ENCODE measurements at regions not wholly inside any gene's neighbourhood (a gene's known extent, or its start where the extent isn't known, plus 50 kb on each side); places are given as distances from the start of the nearest gene placed in this dataset.
"Not testable (repeated sequence)": the region's sequence is repeated elsewhere in the genome, so short reads cannot be mapped to it uniquely, and the experiment has no call there.

- TF ChIP-seq, protein P1, sequence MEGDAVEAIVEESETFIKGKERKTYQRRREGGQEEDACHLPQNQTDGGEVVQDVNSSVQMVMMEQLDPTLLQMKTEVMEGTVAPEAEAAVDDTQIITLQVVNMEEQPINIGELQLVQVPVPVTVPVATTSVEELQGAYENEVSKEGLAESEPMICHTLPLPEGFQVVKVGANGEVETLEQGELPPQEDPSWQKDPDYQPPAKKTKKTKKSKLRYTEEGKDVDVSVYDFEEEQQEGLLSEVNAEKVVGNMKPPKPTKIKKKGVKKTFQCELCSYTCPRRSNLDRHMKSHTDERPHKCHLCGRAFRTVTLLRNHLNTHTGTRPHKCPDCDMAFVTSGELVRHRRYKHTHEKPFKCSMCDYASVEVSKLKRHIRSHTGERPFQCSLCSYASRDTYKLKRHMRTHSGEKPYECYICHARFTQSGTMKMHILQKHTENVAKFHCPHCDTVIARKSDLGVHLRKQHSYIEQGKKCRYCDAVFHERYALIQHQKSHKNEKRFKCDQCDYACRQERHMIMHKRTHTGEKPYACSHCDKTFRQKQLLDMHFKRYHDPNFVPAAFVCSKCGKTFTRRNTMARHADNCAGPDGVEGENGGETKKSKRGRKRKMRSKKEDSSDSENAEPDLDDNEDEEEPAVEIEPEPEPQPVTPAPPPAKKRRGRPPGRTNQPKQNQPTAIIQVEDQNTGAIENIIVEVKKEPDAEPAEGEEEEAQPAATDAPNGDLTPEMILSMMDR (IDR thresholded peaks at IDR 0.05): no peak
- Mint-ChIP-seq H3K27me3 (ENCODE audit: insufficient read depth) (no peaks in the 10 kb centered on the region), H3K36me3 (ENCODE audit: low read depth) (no peaks in the 10 kb centered on the region), H3K4me3 (no peak overlapping the region), H3K4me1 (ENCODE audit: low read depth) (no peaks in the 10 kb centered on the region), H3K27ac (no peak overlapping the region), H3K9me3 (peaks cover 5% of the 10 kb centered on the region; the same call in 1 of the 2 replicates)
- no peak for DNase-seq
Observed at GRCh38 chr3:145678401-145678800, 482.6 kb downstream of the PLOD2 start.

DNA sequence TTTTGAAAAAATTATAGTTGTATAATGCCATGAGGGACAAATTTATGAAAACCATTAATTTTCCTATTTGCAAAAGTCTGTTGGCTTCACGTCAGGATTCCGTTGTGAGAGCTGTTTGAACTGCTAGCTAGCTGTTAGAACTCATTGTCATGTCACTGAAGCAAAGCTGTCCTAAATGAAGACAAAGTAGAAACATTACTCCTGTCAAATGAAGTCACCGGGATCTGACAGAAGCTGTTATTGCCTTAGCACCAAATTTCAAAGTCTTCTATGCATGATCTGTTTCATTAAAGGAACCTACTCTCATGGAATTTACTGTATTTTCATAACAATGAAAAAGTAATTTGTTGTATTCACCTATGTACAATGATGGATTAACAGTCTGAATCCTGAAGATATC, 479.8 kb downstream of the PLOD2 start:
- H3K9me3 Mint-ChIP-seq: peaks cover 22% of the 10 kb centered on the region
- no peaks in the 10 kb centered on the region for H3K4me1 Mint-ChIP-seq (ENCODE audit: low read depth)
- no peaks in the 10 kb centered on the region for H3K36me3 Mint-ChIP-seq (ENCODE audit: low read depth)
- no peak for DNase-seq
- H3K4me3 Mint-ChIP-seq: no peak overlapping the region
- TF ChIP-seq, protein P1 (IDR thresholded peaks at IDR 0.05): no peak
- no peak overlapping the region for H3K27ac Mint-ChIP-seq
- no peaks in the 10 kb centered on the region; the same call in 1 of the 2 replicates for H3K27me3 Mint-ChIP-seq (ENCODE audit: insufficient read depth)

DNA sequence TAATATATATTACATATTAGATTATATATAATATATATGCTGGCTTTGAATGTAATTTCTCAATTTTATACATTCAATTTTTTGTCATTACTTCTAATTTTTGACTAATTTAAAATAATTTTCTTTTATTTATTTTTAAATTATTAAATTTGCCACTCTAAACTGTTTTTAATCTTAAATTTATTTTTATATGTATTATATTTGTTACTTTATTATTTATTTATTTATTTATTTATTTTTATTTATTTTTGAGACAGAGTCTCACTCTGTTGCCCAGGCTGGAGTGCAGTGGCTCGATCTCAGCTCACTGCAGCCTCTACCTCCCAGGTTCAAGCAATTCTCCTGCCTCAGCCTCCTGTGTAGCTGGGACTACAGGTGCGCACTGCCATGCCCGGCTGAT, 473.0 kb downstream of the PLOD2 start:
- H3K36me3 Mint-ChIP-seq (ENCODE audit: low read depth); H3K27me3 Mint-ChIP-seq (ENCODE audit: insufficient read depth); H3K4me1 Mint-ChIP-seq (ENCODE audit: low read depth); H3K4me3 Mint-ChIP-seq; H3K27ac Mint-ChIP-seq; DNase-seq: not testable (repeated sequence)
- H3K9me3 Mint-ChIP-seq: peaks cover 28% of the 10 kb centered on the region

GRCh38 chr3:145692751-145693150, 468.2 kb downstream of the PLOD2 start:
- TF ChIP-seq, protein P1 (IDR thresholded peaks at IDR 0.05): no peak
- no peaks in the 10 kb centered on the region for H3K27me3 Mint-ChIP-seq (ENCODE audit: insufficient read depth)
- peaks cover 12% of the 10 kb centered on the region for H3K9me3 Mint-ChIP-seq
- no peak overlapping the region for H3K4me3 Mint-ChIP-seq
- H3K36me3 Mint-ChIP-seq (ENCODE audit: low read depth): no peaks in the 10 kb centered on the region; the same call in 1 of the 2 replicates
- DNase-seq: no peak
- H3K4me1 Mint-ChIP-seq (ENCODE audit: low read depth): no peaks in the 10 kb centered on the region
- no peak overlapping the region for H3K27ac Mint-ChIP-seq

DNA sequence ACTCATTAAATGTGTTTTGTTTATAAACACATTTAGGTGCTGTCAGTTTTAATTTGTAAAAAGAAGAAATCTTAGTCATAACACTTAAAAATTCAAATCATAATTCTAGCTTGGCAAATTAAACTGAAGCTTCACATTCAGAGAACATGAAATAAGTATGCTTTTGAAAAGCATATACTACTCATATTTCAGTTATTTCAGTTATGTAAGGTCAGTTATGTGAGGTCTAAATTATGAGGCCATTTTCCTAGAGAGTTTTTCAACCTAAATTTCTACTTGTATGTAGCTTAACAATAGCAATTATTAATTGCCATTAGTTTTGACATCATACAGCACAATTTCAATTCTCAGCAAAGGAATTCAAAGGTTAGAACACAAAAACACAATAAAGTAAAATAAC, 465.0 kb downstream of the PLOD2 start:
- Mint-ChIP-seq H3K4me1 (ENCODE audit: low read depth) (no peaks in the 10 kb centered on the region), H3K4me3 (no peak overlapping the region)

GRCh38 chr3:145698250-145698649, 462.7 kb downstream of the PLOD2 start:
- H3K4me3 Mint-ChIP-seq: no peak overlapping the region
- no peaks in the 10 kb centered on the region; the same call in 1 of the 2 replicates for H3K36me3 Mint-ChIP-seq (ENCODE audit: low read depth)
- H3K27ac Mint-ChIP-seq: no peak overlapping the region
- H3K9me3 Mint-ChIP-seq: peaks cover 15% of the 10 kb centered on the region
- no peaks in the 10 kb centered on the region; the same call in 1 of the 2 replicates for H3K27me3 Mint-ChIP-seq (ENCODE audit: insufficient read depth)
- H3K4me1 Mint-ChIP-seq (ENCODE audit: low read depth): no peaks in the 10 kb centered on the region
- TF ChIP-seq, protein P1 (IDR thresholded peaks at IDR 0.05): no peak
- no peak for DNase-seq

More for the DNA sequence above, 465.0 kb downstream of the PLOD2 start:
- Mint-ChIP-seq H3K9me3 (peaks cover 5% of the 10 kb centered on the region), H3K36me3 (ENCODE audit: low read depth) (no peaks in the 10 kb centered on the region), H3K27me3 (ENCODE audit: insufficient read depth) (no peaks in the 10 kb centered on the region; the same call in 1 of the 2 replicates), H3K27ac (no peak overlapping the region)
- no peak for DNase-seq
- TF ChIP-seq, protein P1 (IDR thresholded peaks at IDR 0.05): no peak
